ENCODE measurements at regions not wholly inside any gene's neighbourhood (a gene's known extent, or its start where the extent isn't known, plus 50 kb on each side); places are given as distances from the start of the nearest gene placed in this dataset.
"Not testable (repeated sequence)": the region's sequence is repeated elsewhere in the genome, so short reads cannot be mapped to it uniquely, and the experiment has no call there.

GRCh38 chr5:103755974-103756373 lies 193.4 kb upstream of the NUDT12 start:
- Histone ChIP-seq H3K9me3 (no peaks in the 10 kb centered on the region), H3K27me3 (no peaks in the 10 kb centered on the region), H3K36me3 (no peaks in the 10 kb centered on the region), H3K4me1 (no peaks in the 10 kb centered on the region), H3K4me3 (no peak overlapping the region), H3K27ac (no peak overlapping the region)
- ATAC-seq, result no peak
- intact Hi-C loops (cut with DNase I; ENCODE audit: low total_unique reads), result no loop called here
- no peak for DNase-seq
- TF ChIP-seq CTCF (IDR thresholded peaks at IDR 0.05 in 4 of 5, conservative IDR thresholded peaks at IDR 0.05 in 1 of 5) (no peak), POLR2A (IDR thresholded peaks at IDR 0.05) (no peak)
- in situ Hi-C loops (cut with MboI; ENCODE audit: low sequenced_read_pairs in 4 of 4), result no loop called here

GRCh38 chr5:103745353-103746065 lies 182.9 kb upstream of the NUDT12 start:
- Histone ChIP-seq H3K4me1 (no peaks in the 10 kb centered on the region), H3K36me3 (no peaks in the 10 kb centered on the region), H3K4me3 (no peak overlapping the region), H3K27me3 (no peaks in the 10 kb centered on the region), H3K27ac (no peak overlapping the region), H3K9me3 (no peaks in the 10 kb centered on the region)
- TF ChIP-seq POLR2A (IDR thresholded peaks at IDR 0.05) (no peak), CTCF (IDR thresholded peaks at IDR 0.05 in 4 of 5, conservative IDR thresholded peaks at IDR 0.05 in 1 of 5) (no peak)
- DNase-seq (no peak), ATAC-seq (no peak)
- intact Hi-C loops (cut with DNase I; ENCODE audit: low total_unique reads), result no loop called here
- in situ Hi-C loops (cut with MboI; ENCODE audit: low sequenced_read_pairs in 4 of 4), result no loop called here

DNA sequence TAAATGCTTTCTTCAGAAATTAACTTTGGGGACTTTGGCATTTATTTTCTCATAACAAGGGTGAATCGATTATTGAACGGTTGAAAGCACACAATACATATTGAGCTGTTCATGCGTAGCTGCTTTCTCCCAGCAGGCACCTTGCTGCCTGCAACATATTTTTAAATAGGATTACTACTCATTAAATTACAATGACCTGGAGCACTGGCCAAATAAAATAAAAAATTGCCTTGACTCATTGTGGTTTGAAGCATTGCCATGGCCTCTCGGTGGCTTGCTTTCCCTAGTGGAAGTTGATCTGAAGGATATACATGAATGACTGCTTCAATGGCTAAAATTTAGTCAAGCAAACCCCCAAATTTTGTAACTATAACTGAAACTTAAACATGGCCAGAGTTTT lies 181.6 kb upstream of the NUDT12 start:
- intact Hi-C loops (cut with DNase I; ENCODE audit: low total_unique reads) (no loop called here), in situ Hi-C loops (cut with MboI; ENCODE audit: low sequenced_read_pairs in 4 of 4) (no loop called here)
- Histone ChIP-seq H3K4me1 (no peaks in the 10 kb centered on the region), H3K27me3 (no peaks in the 10 kb centered on the region), H3K36me3 (no peaks in the 10 kb centered on the region), H3K4me3 (no peak overlapping the region), H3K27ac (no peak overlapping the region), H3K9me3 (no peaks in the 10 kb centered on the region)
- DNase-seq (no peak), ATAC-seq (no peak)
- TF ChIP-seq CTCF (IDR thresholded peaks at IDR 0.05 in 4 of 5, conservative IDR thresholded peaks at IDR 0.05 in 1 of 5) (no peak), POLR2A (IDR thresholded peaks at IDR 0.05) (no peak)

DNA sequence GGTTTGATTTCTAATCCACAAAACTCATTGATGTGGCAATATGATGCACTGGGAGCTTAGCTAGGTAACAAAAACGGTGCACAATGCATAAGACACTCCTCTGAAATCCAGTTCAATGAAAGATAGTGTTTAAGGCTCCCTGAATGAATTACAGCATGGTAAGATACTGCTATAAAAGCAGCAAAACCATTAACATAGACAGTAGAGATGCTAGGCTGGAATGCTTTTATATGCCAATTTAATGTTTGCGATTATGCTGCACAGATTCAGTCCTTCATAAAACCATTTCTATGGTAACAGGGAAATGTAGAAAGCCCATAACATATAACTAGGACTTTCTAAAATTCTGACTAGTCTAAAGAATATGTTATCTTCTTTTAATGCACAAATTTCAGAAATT lies 180.8 kb upstream of the NUDT12 start:
- no peaks in the 10 kb centered on the region for H3K36me3 ChIP-seq
- TF ChIP-seq CTCF (IDR thresholded peaks at IDR 0.05 in 4 of 5, conservative IDR thresholded peaks at IDR 0.05 in 1 of 5) (no peak), POLR2A (IDR thresholded peaks at IDR 0.05) (no peak)
- intact Hi-C loops (cut with DNase I; ENCODE audit: low total_unique reads), result no loop called here
- H3K4me3 ChIP-seq, result no peak overlapping the region
- H3K27ac ChIP-seq, result no peak overlapping the region
- no peak for DNase-seq
- no peaks in the 10 kb centered on the region for H3K9me3 ChIP-seq
- no peak for ATAC-seq
- in situ Hi-C loops (cut with MboI; ENCODE audit: low sequenced_read_pairs in 4 of 4), result no loop called here
- H3K4me1 ChIP-seq, result no peaks in the 10 kb centered on the region
- no peaks in the 10 kb centered on the region for H3K27me3 ChIP-seq

DNA sequence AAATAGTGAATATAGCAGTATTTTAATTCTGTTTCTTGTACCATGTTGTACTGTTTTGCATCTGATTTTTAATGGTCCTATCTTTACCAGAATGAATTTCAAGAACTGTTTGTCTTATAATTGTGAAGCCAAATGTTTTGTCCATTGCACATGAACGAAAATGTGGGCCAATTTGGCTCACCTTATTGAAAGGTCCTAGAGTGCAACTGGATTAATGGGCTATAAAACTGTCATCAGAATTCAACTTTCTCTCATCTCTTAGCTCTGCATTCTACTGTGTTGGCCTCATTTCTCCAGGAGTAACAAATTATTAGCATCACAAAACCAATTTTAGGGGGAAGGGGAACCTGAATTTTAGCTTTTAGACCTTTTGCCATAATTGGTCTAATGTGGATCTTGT lies 179.4 kb upstream of the NUDT12 start:
- Histone ChIP-seq H3K27me3 (no peaks in the 10 kb centered on the region), H3K4me3 (no peak overlapping the region), H3K36me3 (no peaks in the 10 kb centered on the region), H3K4me1 (no peaks in the 10 kb centered on the region), H3K9me3 (no peaks in the 10 kb centered on the region), H3K27ac (no peak overlapping the region)
- ATAC-seq, result no peak
- TF ChIP-seq CTCF (IDR thresholded peaks at IDR 0.05 in 4 of 5, conservative IDR thresholded peaks at IDR 0.05 in 1 of 5), result no peak
- TF ChIP-seq POLR2A (IDR thresholded peaks at IDR 0.05), result no peak
- in situ Hi-C loops (cut with MboI; ENCODE audit: low sequenced_read_pairs in 4 of 4) (no loop called here), intact Hi-C loops (cut with DNase I; ENCODE audit: low total_unique reads) (no loop called here)
- DNase-seq, result no peak

GRCh38 chr5:103736343-103736742 lies 173.8 kb upstream of the NUDT12 start:
- H3K27me3 ChIP-seq; in situ Hi-C loops (cut with MboI; ENCODE audit: low sequenced_read_pairs in 4 of 4); H3K36me3 ChIP-seq; intact Hi-C loops (cut with DNase I; ENCODE audit: low total_unique reads); DNase-seq; H3K27ac ChIP-seq; H3K4me1 ChIP-seq; ATAC-seq; H3K9me3 ChIP-seq; H3K4me3 ChIP-seq: not testable (repeated sequence)
